HG02759 (cell line): ENCODE measurements at regions not wholly inside any gene's neighbourhood (a gene's known extent, or its start where the extent isn't known, plus 50 kb on each side); places are given as distances from the start of the nearest gene placed in this dataset.

Source experiments
- ATAC-seq: cut with Tn5 transposase; IDR thresholded peaks from one replicate; pipeline ENCODE4 v1.9.1; 2021; ENCODE audit warnings: mild to moderate bottlenecking, moderate library complexity; ENCODE audit not compliant: unreplicated experiment

- ATAC-seq: no peak
These were observed 534.3 kb downstream of the VRK1 start for GRCh38 chr14:97331526-97331925.

GRCh38 chr14:97336179-97336578 is 539.0 kb downstream of the VRK1 start:
- no peak for ATAC-seq

- no peak for ATAC-seq
These were observed 539.6 kb downstream of the VRK1 start for GRCh38 chr14:97336816-97337215.

- ATAC-seq: no peak
These were observed 540.1 kb downstream of the VRK1 start for GRCh38 chr14:97337267-97337666.

GRCh38 chr14:97337670-97338069 is 540.5 kb downstream of the VRK1 start:
- ATAC-seq: no peak

- ATAC-seq: no peak
These were observed 547.5 kb downstream of the VRK1 start for GRCh38 chr14:97344666-97345065.

GRCh38 chr14:97346675-97347074 is 549.5 kb downstream of the VRK1 start:
- no peak for ATAC-seq

- no peak for ATAC-seq
These were observed 552.3 kb downstream of the VRK1 start for GRCh38 chr14:97349463-97349862.

GRCh38 chr14:97349946-97350345 is 552.8 kb downstream of the VRK1 start:
- no peak for ATAC-seq

- no peak for ATAC-seq
These were observed 553.2 kb downstream of the VRK1 start for GRCh38 chr14:97350415-97350814.

GRCh38 chr14:97350894-97351731 is 553.9 kb downstream of the VRK1 start:
- ATAC-seq: no peak

GRCh38 chr14:97353102-97353501 is 555.9 kb downstream of the VRK1 start:
- ATAC-seq: no peak

GRCh38 chr14:97354119-97354722 is 557.0 kb downstream of the VRK1 start:
- no peak for ATAC-seq

- no peak for ATAC-seq
These were observed 562.2 kb downstream of the VRK1 start for GRCh38 chr14:97359341-97359740.

GRCh38 chr14:97361181-97361580 is 564.0 kb downstream of the VRK1 start:
- ATAC-seq: no peak

GRCh38 chr14:97361958-97362357 is 564.8 kb downstream of the VRK1 start:
- no peak for ATAC-seq

- ATAC-seq: no peak
These were observed 569.2 kb downstream of the VRK1 start for GRCh38 chr14:97366400-97366799.

GRCh38 chr14:97367278-97367677 is 570.1 kb downstream of the VRK1 start:
- ATAC-seq: no peak

GRCh38 chr14:97368049-97368448 is 570.9 kb downstream of the VRK1 start:
- no peak for ATAC-seq

GRCh38 chr14:97368900-97369564 is 571.9 kb downstream of the VRK1 start:
- ATAC-seq: no peak

GRCh38 chr14:97369901-97370300 is 572.7 kb downstream of the VRK1 start:
- no peak for ATAC-seq

- ATAC-seq: no peak
These were observed 579.1 kb downstream of the VRK1 start for GRCh38 chr14:97376310-97376709.
